ENCODE measurements at regions not wholly inside any gene's neighbourhood (a gene's known extent, or its start where the extent isn't known, plus 50 kb on each side); places are given as distances from the start of the nearest gene placed in this dataset.

DNA sequence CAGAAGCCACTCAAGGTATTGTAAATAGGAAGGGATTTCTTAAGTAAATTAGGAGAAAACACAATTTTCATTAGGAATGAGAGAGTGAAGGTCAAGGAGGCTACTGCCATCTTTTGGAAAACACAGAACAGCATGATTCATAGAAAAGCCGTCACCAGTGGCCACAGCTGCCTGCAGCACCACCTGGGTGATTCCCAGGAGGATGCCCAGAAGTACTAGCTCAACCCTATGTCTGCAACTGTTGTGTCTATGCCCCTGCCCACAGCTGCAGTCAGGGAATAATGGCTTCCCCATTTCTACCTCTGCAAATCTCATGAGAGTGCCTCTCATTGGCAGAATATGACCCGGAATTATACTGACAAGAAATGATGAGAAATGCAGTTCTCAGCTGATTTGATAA, 300.0 kb downstream of the IGSF11 start:
- no peak overlapping the region for H3K56ac ChIP-seq (replicated peaks; ENCODE audit: insufficient read length, low read depth, low read length)
- no peaks in the 10 kb centered on the region for H3K9me3 ChIP-seq (ENCODE audit: insufficient read depth in 2 of 2, low read depth in 1 of 2, low read length in 1 of 2)
- no peak overlapping the region for H3K23ac ChIP-seq (ENCODE audit: insufficient read length)
- H3K79me2 ChIP-seq (ENCODE audit: control insufficient read depth in 1 of 2, insufficient read depth in 2 of 2, low read length in 2 of 2), result no peaks in the 10 kb centered on the region
- H3K36me3 ChIP-seq (ENCODE audit: control insufficient read depth in 2 of 4, insufficient read depth in 4 of 4, low read length in 3 of 4), result no peaks in the 10 kb centered on the region
- ChIA-PET CTCF (ENCODE audit: partially characterized antibody) (no interaction called here), POLR2A (ENCODE audit: partially characterized antibody) (no interaction called here)
- H3K4me3 ChIP-seq (ENCODE audit: extremely low read depth in 1 of 4, insufficient read depth in 2 of 4, low read depth in 3 of 4, low read length in 4 of 4), result no peak overlapping the region
- no peak overlapping the region for H4K8ac ChIP-seq (ENCODE audit: extremely low read depth, insufficient read depth, low read length)
- H2BK5ac ChIP-seq (ENCODE audit: low read depth, low read length), result no peak overlapping the region
- H3K9ac ChIP-seq (replicated peaks in 1 of 4; ENCODE audit: extremely low read depth in 1 of 4, low read depth in 3 of 4, low read length in 3 of 4), result no peak overlapping the region
- no peak overlapping the region for H2BK15ac ChIP-seq (ENCODE audit: low read length)
- H4K5ac ChIP-seq (ENCODE audit: insufficient read length, low read depth, low read length), result no peak overlapping the region
- H2BK12ac ChIP-seq (ENCODE audit: low read depth, low read length), result no peak overlapping the region
- FAIRE-seq (no peak), DNase-seq (ENCODE audit: low read depth in 1 of 2, low spot score in 2 of 2) (no peak)
- H2AK5ac ChIP-seq (ENCODE audit: low read depth, low read length), result no peak overlapping the region
- no peaks in the 10 kb centered on the region for H3K79me1 ChIP-seq (ENCODE audit: low read depth, low read length)
- H3K14ac ChIP-seq (ENCODE audit: insufficient read length), result no peak overlapping the region
- no peaks in the 10 kb centered on the region for H3K23me2 ChIP-seq (ENCODE audit: low read depth, low read length)
- no peak overlapping the region for H3K18ac ChIP-seq (ENCODE audit: extremely low read depth, low read length)
- no peak overlapping the region for H3K27ac ChIP-seq (ENCODE audit: low read depth, low read length)
- WGBS, 2 experiments (ENCODE audit: extremely low coverage in 1 of 2, insufficient coverage in 1 of 2, insufficient read length in 1 of 2, insufficient replicate concordance in 2 of 2, low coverage in 1 of 2, low lambda C conversion rate in 2 of 2, missing lambda C conversion rate in 1 of 2), result 89% methylated on average over 2 of the region's 2 CpGs; no CpG with 5 or more reads in 1 of the 2 experiments
- H4K91ac ChIP-seq (replicated peaks; ENCODE audit: insufficient read length, low read length), result no peak overlapping the region
- no peaks in the 10 kb centered on the region for H3K27me3 ChIP-seq (replicated peaks in 1 of 4; ENCODE audit: control insufficient read depth in 3 of 4, extremely low read depth in 1 of 4, insufficient read depth in 3 of 4, low read length in 3 of 4)
- H3K4ac ChIP-seq (replicated peaks; ENCODE audit: insufficient read length, low read depth, low read length), result no peak overlapping the region
- no peaks in the 10 kb centered on the region for H3K4me1 ChIP-seq (replicated peaks in 1 of 4; ENCODE audit: control insufficient read depth in 3 of 4, insufficient read depth in 4 of 4, low read length in 3 of 4)
- H3K4me2 ChIP-seq (ENCODE audit: insufficient read depth in 1 of 2, low read depth in 2 of 2, low read length in 2 of 2), result no peak overlapping the region
- H2AFZ ChIP-seq (ENCODE audit: low read length), result no peak overlapping the region
- no peak overlapping the region for H2BK120ac ChIP-seq (replicated peaks; ENCODE audit: low read depth, low read length)
- no peak overlapping the region for H2BK20ac ChIP-seq (ENCODE audit: low read length)
- H4K20me1 ChIP-seq (replicated peaks in 1 of 2; ENCODE audit: control insufficient read depth in 1 of 2, insufficient read depth in 2 of 2, low read length in 2 of 2), result no peaks in the 10 kb centered on the region
- TF ChIP-seq, protein P1, sequence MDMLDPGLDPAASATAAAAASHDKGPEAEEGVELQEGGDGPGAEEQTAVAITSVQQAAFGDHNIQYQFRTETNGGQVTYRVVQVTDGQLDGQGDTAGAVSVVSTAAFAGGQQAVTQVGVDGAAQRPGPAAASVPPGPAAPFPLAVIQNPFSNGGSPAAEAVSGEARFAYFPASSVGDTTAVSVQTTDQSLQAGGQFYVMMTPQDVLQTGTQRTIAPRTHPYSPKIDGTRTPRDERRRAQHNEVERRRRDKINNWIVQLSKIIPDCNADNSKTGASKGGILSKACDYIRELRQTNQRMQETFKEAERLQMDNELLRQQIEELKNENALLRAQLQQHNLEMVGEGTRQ (IDR thresholded peaks at IDR 0.05; ENCODE audit: low read length), result no peak
- TF ChIP-seq NRF1 (IDR thresholded peaks at IDR 0.05; ENCODE audit: low read depth, low read length) (no peak), CTCF (IDR thresholded peaks at IDR 0.05; ENCODE audit: control extremely low read depth in 1 of 3, insufficient read depth in 1 of 3, low read depth in 1 of 3, low read length in 3 of 3) (no peak), CBX5 (IDR thresholded peaks at IDR 0.05; ENCODE audit: low read depth, low read length) (no peak), TCF12 (IDR thresholded peaks at IDR 0.05; ENCODE audit: low read depth, low read length) (no peak), GTF2F1 (IDR thresholded peaks at IDR 0.05; ENCODE audit: borderline replicate concordance, low read depth, low read length) (no peak), EZH2 (IDR thresholded peaks at IDR 0.05; ENCODE audit: low read depth, low read length, severe bottlenecking) (no peak), ASH2L (IDR thresholded peaks at IDR 0.05; ENCODE audit: low read length) (no peak), KDM1A (IDR thresholded peaks at IDR 0.05; ENCODE audit: borderline replicate concordance, low read length) (no peak), SP2 (IDR thresholded peaks at IDR 0.05; ENCODE audit: low read length) (no peak), SUZ12 (IDR thresholded peaks at IDR 0.05; ENCODE audit: low read length) (no peak), BCL11A (IDR thresholded peaks at IDR 0.05; ENCODE audit: low read depth in 2 of 2, low read length in 2 of 2) (no peak)
